Fibroblast of lung (primary cell): ENCODE measurements at regions not wholly inside any gene's neighbourhood (a gene's known extent, or its start where the extent isn't known, plus 50 kb on each side); places are given as distances from the start of the nearest gene placed in this dataset.

Source experiments
- EZH2 ChIP-seq: IDR thresholded peaks from 2 replicates; pipeline ENCODE4 v1.5.1; 2012; ENCODE audit warnings: low read length, control low read depth, mild to moderate bottlenecking; ENCODE audit errors: missing control alignments
- TF ChIP-seq, protein P1 (sequence below), 2 donors: IDR thresholded peaks in 1 of 2; conservative IDR thresholded peaks in 1 of 2; 1 replicate in 1 of 2; 2 replicates in 1 of 2; pipeline ENCODE4 v1.5.1; 2011 to 2012; ENCODE audit warnings: low read length in 2 of 2, control low read depth in 1 of 2, inconsistent platforms in 1 of 2, low read depth in 1 of 2, mild to moderate bottlenecking in 1 of 2

DNA sequence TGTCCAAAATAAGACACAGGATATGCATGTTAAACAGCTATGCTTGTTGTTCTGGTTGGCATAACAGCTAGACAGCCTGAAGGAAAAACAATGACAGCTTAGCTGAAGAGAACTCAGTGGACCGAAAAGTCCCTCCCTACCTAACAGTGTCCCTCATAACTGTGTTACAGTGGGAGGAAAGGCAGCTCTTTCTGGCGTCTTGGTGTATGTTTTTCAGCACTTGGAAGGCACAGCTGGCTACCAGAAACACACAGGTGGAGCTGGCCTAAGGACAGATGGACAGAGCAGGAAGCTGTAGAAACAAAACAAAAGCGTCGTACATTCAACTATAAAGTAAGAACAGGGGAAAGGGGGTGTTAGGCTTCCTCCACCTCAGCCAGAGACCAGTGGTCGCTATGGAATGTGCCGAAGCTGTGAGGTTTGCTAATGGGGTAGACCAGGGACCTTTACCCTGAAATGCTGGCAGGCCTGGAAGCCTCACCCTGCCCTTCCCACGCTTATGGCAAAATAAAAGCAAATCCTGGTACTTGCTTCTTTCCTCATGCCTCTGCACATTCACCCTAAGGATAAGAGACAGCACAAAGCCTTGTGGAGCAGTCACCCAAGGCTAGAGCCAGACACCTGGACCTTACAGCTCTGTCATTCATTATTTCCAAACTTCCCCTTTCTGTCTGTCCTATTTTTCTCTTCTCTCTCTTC is 103.5 kb upstream of the TRIB2 start:
- TF ChIP-seq, protein P1, sequence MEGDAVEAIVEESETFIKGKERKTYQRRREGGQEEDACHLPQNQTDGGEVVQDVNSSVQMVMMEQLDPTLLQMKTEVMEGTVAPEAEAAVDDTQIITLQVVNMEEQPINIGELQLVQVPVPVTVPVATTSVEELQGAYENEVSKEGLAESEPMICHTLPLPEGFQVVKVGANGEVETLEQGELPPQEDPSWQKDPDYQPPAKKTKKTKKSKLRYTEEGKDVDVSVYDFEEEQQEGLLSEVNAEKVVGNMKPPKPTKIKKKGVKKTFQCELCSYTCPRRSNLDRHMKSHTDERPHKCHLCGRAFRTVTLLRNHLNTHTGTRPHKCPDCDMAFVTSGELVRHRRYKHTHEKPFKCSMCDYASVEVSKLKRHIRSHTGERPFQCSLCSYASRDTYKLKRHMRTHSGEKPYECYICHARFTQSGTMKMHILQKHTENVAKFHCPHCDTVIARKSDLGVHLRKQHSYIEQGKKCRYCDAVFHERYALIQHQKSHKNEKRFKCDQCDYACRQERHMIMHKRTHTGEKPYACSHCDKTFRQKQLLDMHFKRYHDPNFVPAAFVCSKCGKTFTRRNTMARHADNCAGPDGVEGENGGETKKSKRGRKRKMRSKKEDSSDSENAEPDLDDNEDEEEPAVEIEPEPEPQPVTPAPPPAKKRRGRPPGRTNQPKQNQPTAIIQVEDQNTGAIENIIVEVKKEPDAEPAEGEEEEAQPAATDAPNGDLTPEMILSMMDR (conservative IDR thresholded peaks at IDR 0.05 in 1 of 2, IDR thresholded peaks at IDR 0.05 in 1 of 2; ENCODE audit: low read depth in 1 of 2, low read length in 2 of 2), result no peak
- no peak for TF ChIP-seq EZH2
